Breast epithelium (tissue), 4 donors: ENCODE measurements at regions not wholly inside any gene's neighbourhood (a gene's known extent, or its start where the extent isn't known, plus 50 kb on each side); places are given as distances from the start of the nearest gene placed in this dataset.

Experiments used
- DNase-seq, 2 donors: peaks; one replicate each; pipeline ENCODE4 v3.0.0-alpha.2; 2019; ENCODE audit warnings: low spot score in 2 of 2
- H3K27ac ChIP-seq, 2 donors: fragments of 200-600 bp; sonication (generic) in 1 of 2; one replicate each; pipeline ENCODE4 v1.5.1; 2016 to 2019; ENCODE audit warnings: mild to moderate bottlenecking in 1 of 2
- H3K27me3 ChIP-seq, 2 donors: fragments of 200-600 bp; sonication (generic) in 1 of 2; one replicate each; pipeline versions ENCODE4 v1.5.1 to v1.6.0; 2017 to 2019; ENCODE audit warnings: control low read depth in 1 of 2, mild to moderate bottlenecking in 1 of 2
- H3K36me3 ChIP-seq: fragments of 200-600 bp; one replicate; pipeline ENCODE4 v1.5.1; 2019
- H3K4me1 ChIP-seq, 2 donors: fragments of 200-600 bp; sonication (generic); one replicate each; pipeline ENCODE4 v1.5.1; 2016 to 2019; ENCODE audit warnings: control low read depth in 1 of 2
- H3K4me3 ChIP-seq, 3 donors: fragments of 200-600 bp; sonication (generic); 1 replicate in 2 of 3; 2 replicates in 1 of 3; pipeline ENCODE4 v1.5.1; 2016 to 2019; ENCODE audit warnings: mild to moderate bottlenecking in 3 of 3, moderate library complexity in 2 of 3
- H3K9me3 ChIP-seq, 2 donors: fragments of 200-600 bp; sonication (generic) in 1 of 2; one replicate each; pipeline ENCODE4 v1.5.1; 2016 to 2019; ENCODE audit warnings: control low read depth in 1 of 2
- POLR2A ChIP-seq: fragments of 450-650 bp; IDR thresholded peaks from one replicate; pipeline ENCODE4 v1.6.1; 2016; ENCODE audit warnings: antibody characterized with exemption, mild to moderate bottlenecking, moderate library complexity
- POLR2AphosphoS5 ChIP-seq, 3 donors: sonication (generic); formaldehyde crosslinking; IDR thresholded peaks; one replicate each; pipeline ENCODE4 v1.6.1; 2017; ENCODE audit warnings: antibody characterized with exemption in 3 of 3
- intact Hi-C: fragments of 100-400 bp; cut with DNase I; formaldehyde crosslinking; loops from one replicate; pipeline ENCODE4 v1.15.1; 2023; ENCODE audit warnings: low total_unique reads
- TF ChIP-seq, protein P1 (sequence below), 3 donors: fragments of 450-650 bp; IDR thresholded peaks; one replicate each; pipeline ENCODE4 v1.5.1; 2016 to 2017; ENCODE audit warnings: antibody characterized with exemption in 3 of 3, mild to moderate bottlenecking in 3 of 3, moderate library complexity in 3 of 3

DNA sequence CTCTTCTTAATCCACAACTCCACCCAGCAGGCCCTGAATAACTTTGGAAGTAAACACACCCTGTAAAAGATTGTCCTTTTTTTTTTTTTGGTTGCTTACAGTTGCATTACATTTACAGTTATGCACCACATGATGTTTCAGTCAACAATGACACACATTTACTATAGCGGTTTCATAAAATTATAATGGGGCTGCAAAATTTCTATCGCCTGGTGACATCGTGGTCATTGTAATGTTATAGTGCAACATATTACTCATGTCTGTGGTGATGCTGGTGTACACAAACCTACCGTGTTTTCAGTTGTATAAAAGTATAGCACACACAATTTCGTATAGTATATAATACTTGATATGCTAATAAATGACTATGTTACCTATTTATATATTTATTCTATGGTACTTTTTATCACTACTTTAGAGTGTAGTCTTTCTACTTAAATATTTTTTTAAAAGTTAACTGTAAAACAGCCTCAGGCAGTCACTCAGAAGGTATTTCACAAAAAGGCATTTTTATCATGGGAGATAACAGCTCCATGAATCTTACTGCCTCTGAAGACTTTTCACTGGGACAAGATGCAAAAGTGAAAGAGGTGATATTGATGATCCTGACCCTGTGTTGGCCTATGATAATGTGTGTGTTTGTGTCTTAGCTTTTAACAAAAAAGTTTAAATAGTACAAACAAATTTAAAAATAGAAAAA lies 695.4 kb upstream of the CDH18 start:
- Histone ChIP-seq H3K4me1 (no peaks in the 10 kb centered on the region), H3K9me3 (no peaks in the 10 kb centered on the region), H3K27ac (no peak overlapping the region), H3K27me3 (no peaks in the 10 kb centered on the region), H3K4me3 (no peak overlapping the region), H3K36me3 (no peaks in the 10 kb centered on the region)
- TF ChIP-seq POLR2A (no peak), POLR2AphosphoS5 (IDR thresholded peaks at IDR 0.05) (no peak)
- TF ChIP-seq, protein P1, sequence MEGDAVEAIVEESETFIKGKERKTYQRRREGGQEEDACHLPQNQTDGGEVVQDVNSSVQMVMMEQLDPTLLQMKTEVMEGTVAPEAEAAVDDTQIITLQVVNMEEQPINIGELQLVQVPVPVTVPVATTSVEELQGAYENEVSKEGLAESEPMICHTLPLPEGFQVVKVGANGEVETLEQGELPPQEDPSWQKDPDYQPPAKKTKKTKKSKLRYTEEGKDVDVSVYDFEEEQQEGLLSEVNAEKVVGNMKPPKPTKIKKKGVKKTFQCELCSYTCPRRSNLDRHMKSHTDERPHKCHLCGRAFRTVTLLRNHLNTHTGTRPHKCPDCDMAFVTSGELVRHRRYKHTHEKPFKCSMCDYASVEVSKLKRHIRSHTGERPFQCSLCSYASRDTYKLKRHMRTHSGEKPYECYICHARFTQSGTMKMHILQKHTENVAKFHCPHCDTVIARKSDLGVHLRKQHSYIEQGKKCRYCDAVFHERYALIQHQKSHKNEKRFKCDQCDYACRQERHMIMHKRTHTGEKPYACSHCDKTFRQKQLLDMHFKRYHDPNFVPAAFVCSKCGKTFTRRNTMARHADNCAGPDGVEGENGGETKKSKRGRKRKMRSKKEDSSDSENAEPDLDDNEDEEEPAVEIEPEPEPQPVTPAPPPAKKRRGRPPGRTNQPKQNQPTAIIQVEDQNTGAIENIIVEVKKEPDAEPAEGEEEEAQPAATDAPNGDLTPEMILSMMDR (IDR thresholded peaks at IDR 0.05): no peak
- intact Hi-C loops: no loop called here
- no peak for DNase-seq

DNA sequence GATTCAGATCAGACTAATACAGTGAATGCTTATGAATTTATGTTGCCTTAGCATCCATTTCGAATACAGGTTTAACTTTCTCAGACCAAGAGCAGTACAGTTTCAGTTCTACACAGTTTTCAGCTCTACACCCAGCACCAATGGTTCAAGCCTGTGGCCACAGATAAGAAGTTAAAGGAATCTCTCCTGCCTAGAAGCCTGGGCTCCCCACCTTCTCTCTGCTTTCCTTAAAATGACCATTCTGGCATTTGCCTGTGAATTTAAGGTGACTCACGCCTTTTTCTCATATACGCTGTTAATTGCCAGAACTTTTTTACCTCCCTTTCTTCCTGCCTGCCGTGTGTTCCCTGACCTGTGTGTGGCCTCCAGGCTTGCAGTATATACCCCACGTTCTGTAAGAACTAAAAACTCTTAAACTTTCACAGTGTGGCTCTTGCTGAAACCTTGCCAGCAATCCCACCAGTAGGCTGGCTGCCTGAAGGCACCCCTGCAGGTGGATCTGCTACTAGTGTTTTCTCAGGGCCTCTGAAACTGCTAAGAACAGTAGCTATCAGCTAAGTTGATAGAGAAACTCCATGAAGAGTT lies 692.8 kb upstream of the CDH18 start:
- Histone ChIP-seq H3K9me3 (no peaks in the 10 kb centered on the region), H3K27me3 (no peaks in the 10 kb centered on the region), H3K4me3 (no peak overlapping the region), H3K27ac (no peak overlapping the region), H3K4me1 (no peaks in the 10 kb centered on the region), H3K36me3 (no peaks in the 10 kb centered on the region)
- TF ChIP-seq POLR2A (no peak), POLR2AphosphoS5 (IDR thresholded peaks at IDR 0.05) (no peak)
- TF ChIP-seq, protein P1 (IDR thresholded peaks at IDR 0.05): no peak
- intact Hi-C loops: no loop called here
- DNase-seq: no peak

DNA sequence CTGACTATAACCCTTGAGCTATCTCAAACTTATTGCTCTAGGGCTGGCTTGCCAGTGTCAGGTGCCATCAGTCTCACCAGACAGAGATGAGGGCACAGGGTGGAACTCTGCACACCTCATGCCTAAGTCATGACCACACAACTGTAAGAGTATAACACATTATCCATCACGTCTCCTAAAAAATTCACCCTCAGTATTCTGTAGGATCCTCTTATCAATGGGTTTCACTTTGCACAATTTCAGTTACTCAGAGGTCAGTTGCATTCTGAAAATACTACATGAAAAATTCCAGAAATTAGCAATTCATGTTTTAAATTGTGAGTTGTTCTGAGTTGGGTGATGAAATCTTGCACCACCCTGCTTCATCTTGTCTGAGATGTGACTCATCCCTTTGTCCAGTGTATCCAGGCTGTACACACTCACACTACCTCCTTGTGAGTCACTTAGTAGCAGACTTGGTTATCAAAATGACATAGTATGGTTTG lies 690.9 kb upstream of the CDH18 start:
- Histone ChIP-seq H3K9me3 (no peaks in the 10 kb centered on the region), H3K27me3 (no peaks in the 10 kb centered on the region), H3K36me3 (no peaks in the 10 kb centered on the region), H3K4me1 (no peaks in the 10 kb centered on the region), H3K4me3 (no peak overlapping the region), H3K27ac (no peak overlapping the region)
- DNase-seq: no peak
- TF ChIP-seq, protein P1 (IDR thresholded peaks at IDR 0.05): no peak
- no peak for TF ChIP-seq POLR2A
- TF ChIP-seq POLR2AphosphoS5 (IDR thresholded peaks at IDR 0.05): no peak
- intact Hi-C loops: no loop called here

DNA sequence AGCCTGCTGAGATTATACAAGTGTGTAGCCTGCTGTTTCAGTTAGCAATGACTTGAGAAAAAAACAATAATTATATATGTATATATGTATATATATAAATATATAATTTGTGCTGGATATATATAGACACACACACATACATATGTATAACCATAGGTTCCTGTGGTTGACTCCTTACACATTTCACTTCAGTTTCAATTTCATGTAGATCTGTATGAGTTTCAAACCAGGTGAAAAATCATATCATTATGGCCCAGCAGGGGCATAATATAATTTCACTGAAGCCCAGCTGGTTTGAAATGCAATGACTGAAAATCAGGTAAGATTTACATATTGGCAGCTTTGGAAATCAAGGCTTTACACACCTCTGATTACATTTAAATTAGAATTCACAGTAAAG lies 690.4 kb upstream of the CDH18 start:
- Histone ChIP-seq H3K4me3 (no peak overlapping the region), H3K4me1 (no peaks in the 10 kb centered on the region)

DNA sequence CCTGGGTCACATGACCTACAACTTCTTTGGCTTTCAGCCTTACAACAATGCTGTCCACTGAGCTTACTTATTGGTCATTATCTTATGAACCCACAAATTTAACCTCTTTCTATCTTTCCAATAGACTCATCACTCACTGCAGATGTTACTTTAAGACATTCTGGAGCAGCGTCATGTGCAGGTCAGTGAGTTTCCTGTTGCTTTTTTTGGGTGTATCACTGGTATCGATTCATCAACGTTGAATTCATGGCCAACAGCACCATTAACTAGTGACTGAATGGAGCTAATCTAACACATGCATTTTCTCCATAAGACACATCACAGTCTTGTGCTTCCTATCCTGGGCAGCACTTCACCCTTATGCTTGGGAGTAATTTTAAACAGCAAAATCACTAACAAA lies 672.6 kb upstream of the CDH18 start:
- Histone ChIP-seq H3K36me3 (no peaks in the 10 kb centered on the region), H3K9me3 (no peaks in the 10 kb centered on the region), H3K27ac (no peak overlapping the region), H3K27me3 (no peaks in the 10 kb centered on the region), H3K4me3 (no peak overlapping the region), H3K4me1 (no peaks in the 10 kb centered on the region)
- DNase-seq: no peak
- intact Hi-C loops: no loop called here
- TF ChIP-seq POLR2A (no peak), POLR2AphosphoS5 (IDR thresholded peaks at IDR 0.05) (no peak)
- TF ChIP-seq, protein P1 (IDR thresholded peaks at IDR 0.05): no peak

More for the DNA sequence above, 690.4 kb upstream of the CDH18 start:
- intact Hi-C loops: no loop called here
- H3K9me3 ChIP-seq: no peaks in the 10 kb centered on the region
- no peaks in the 10 kb centered on the region for H3K27me3 ChIP-seq
- no peak for TF ChIP-seq POLR2AphosphoS5 (IDR thresholded peaks at IDR 0.05)
- TF ChIP-seq, protein P1 (IDR thresholded peaks at IDR 0.05): no peak
- no peak for TF ChIP-seq POLR2A
- no peak overlapping the region for H3K27ac ChIP-seq
- H3K36me3 ChIP-seq: no peaks in the 10 kb centered on the region
- no peak for DNase-seq
